GM12865 (cell line): ENCODE measurements at regions not wholly inside any gene's neighbourhood (a gene's known extent, or its start where the extent isn't known, plus 50 kb on each side); places are given as distances from the start of the nearest gene placed in this dataset.

Experiments used
- DNase-seq: peaks from one replicate; pipeline ENCODE4 v3.0.0; 2010; ENCODE audit warnings: low read depth
- H3K4me3 ChIP-seq: 2 replicates; pipeline ENCODE4 v1.5.1; 2011; ENCODE audit warnings: mild to moderate bottlenecking, low read depth, low read length, control low read depth
- TF ChIP-seq, protein P1 (sequence below): IDR thresholded peaks from 2 replicates; pipeline ENCODE4 v1.5.1; 2011; ENCODE audit warnings: low read length, control low read depth, low read depth, inconsistent platforms; ENCODE audit not compliant: insufficient read depth; ENCODE audit errors: missing control alignments

DNA sequence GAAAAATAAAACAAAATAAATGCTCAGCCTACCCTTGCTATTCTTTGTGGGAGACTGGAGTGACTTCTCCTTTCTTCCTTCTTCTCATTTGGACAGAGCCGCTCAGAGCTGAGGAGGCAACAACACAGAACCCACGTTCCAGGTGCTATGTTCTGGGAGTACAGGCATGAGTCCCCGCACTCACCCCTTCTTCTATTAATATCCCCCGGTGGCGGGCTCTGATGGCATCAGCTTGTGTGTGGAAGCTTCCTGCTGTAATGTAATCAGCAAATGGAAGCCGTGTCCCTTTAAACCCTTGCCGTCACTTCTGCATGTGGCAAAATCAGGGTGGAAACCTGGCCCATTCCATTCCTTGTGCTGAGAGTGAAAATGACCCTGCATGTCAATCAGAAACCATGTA, 116.9 kb upstream of the ADARB2 start:
- DNase-seq = no peak
- TF ChIP-seq, protein P1, sequence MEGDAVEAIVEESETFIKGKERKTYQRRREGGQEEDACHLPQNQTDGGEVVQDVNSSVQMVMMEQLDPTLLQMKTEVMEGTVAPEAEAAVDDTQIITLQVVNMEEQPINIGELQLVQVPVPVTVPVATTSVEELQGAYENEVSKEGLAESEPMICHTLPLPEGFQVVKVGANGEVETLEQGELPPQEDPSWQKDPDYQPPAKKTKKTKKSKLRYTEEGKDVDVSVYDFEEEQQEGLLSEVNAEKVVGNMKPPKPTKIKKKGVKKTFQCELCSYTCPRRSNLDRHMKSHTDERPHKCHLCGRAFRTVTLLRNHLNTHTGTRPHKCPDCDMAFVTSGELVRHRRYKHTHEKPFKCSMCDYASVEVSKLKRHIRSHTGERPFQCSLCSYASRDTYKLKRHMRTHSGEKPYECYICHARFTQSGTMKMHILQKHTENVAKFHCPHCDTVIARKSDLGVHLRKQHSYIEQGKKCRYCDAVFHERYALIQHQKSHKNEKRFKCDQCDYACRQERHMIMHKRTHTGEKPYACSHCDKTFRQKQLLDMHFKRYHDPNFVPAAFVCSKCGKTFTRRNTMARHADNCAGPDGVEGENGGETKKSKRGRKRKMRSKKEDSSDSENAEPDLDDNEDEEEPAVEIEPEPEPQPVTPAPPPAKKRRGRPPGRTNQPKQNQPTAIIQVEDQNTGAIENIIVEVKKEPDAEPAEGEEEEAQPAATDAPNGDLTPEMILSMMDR = no peak
- no peak overlapping the region for H3K4me3 ChIP-seq

DNA sequence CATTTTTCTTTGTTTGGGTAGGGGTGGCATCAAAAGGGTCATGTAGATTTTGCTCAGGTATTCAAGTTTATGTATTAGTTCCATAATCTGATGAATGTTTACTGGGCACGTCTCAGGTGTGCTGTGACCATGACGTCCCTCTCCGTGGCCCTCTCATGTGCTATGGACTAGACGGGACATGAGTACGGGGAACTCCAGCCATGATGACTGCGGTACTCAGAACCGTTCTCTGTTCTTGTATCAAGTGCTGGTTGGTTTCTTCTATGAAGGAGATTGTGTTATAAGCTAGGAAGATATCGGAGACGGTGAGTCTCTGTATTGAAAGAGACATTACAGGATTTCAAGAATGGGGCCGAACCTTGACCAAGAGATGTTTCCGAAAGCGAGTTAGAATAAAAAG, 116.5 kb upstream of the ADARB2 start:
- DNase-seq = no peak
- H3K4me3 ChIP-seq = no peak overlapping the region
- TF ChIP-seq, protein P1 = no peak

DNA sequence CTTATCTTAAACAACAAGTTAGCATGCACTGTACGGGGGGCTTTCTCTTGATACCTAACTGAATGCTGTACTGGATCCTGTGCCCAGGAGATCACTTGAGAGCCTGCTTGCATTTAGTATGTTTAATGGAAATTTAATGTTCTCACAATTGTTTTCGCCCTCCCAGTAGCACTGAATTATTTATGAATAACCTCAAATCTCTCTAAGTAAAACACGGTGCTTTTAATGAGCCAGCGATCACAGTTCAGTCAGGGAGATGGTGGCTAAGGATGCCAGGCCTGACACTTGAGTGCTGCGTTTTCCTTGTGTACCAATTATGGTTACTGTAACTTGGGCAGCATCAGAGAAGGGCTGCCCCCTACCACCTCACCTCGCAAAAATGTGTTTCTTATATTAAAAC, 115.5 kb upstream of the ADARB2 start:
- no peak overlapping the region for H3K4me3 ChIP-seq
- DNase-seq = no peak
- TF ChIP-seq, protein P1 = no peak

DNA sequence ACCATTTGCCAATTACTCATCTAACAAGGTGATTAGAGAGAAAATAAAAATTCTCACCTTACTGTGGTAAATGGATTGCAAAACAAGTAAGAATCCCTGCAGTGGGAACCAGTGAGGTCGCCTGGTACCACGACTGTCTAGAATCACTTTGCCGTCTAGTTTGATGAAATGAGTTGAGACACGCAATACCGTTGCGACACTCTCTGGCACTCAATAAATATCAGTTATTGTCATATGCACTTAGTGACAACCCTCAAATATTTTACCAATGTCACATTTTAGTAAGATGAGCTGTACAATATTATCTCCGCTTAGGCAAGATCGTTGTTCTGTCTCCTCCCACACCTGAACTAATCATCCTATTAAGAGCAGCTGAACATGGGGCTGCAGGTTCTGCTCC, 114.4 kb upstream of the ADARB2 start:
- no peak for DNase-seq
- no peak overlapping the region for H3K4me3 ChIP-seq
- TF ChIP-seq, protein P1 = no peak

DNA sequence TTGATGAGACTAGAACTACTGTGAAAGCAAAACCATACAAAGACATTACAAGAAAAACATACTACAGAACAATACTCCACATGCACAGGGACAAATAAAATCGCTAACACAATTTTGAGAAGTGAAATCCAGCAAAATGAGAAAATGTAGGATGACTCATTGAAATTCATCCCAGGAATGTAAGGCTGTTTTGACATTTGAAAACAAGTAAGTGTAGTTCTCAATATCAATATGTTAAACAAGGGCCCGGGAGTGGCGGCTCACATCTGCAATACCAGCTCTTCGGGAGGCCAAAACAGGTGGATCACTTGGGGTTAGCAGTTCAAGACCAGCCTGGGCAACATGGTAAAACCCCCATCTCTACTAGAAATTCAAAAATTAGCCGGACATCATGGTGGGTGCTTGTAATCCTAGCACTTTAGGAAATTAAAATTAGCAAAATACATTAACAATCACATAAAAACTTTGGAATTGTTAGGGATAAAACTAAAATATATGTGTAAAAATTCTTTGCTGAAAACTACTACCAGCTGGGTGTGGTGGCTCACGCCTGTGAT, 113.7 kb upstream of the ADARB2 start:
- TF ChIP-seq, protein P1 = no peak
- DNase-seq = no peak
- no peak overlapping the region for H3K4me3 ChIP-seq

DNA sequence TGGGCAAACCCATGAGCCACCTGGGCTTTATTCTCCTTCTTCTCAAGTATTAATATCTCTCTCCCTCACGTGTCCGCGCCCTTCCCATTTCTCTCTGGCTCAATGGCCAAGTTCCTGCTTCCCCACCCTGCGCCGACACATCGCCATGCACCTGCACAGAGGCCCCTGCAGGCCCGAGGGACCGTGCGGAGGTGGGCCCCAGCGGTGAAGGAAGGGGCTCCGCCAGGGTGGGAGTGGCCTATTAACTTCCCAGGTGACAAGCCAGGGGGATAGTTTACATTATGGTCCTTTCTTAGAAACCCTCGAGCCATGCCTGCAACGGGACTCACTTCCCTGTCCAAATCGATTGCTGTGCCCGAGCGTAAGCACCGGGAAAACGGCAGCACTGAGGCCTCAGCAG, 110.0 kb upstream of the ADARB2 start:
- no peak overlapping the region for H3K4me3 ChIP-seq
- DNase-seq = no peak
- TF ChIP-seq, protein P1 = no peak

DNA sequence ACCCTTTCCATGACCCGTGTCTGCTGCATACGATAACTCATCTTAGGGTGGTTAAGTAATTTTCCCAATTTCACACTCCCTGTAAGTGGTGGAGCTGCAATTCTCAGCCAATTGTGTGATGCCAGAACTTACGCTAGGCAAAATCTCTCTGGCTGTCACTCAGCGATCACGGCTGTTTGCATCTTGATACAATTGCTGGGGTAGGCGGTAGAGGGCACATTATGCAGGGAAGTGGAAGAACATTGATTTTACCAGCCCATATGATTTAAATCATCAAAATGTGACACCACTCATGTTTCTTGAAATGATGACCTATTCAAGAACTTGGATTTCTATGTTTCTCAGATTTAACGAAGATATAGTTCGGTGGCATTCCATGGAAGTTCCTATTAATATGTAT, 108.7 kb upstream of the ADARB2 start:
- TF ChIP-seq, protein P1 = no peak
- no peak overlapping the region for H3K4me3 ChIP-seq
- DNase-seq = no peak
